A549 (cell line): ENCODE measurements at regions not wholly inside any gene's neighbourhood (a gene's known extent, or its start where the extent isn't known, plus 50 kb on each side); places are given as distances from the start of the nearest gene placed in this dataset.

Experiments
- CHD4 ChIP-seq: fragments of 200-600 bp; sonication (generic); IDR thresholded peaks from 2 replicates; pipeline ENCODE4 v1.6.1; 2016; ENCODE audit warnings: antibody characterized with exemption, mild to moderate bottlenecking, borderline replicate concordance
- HOXA7 ChIP-seq: fragments of 250-450 bp; sonication (Bioruptor Pico); IDR thresholded peaks from 2 replicates; pipeline ENCODE4 v1.5.0; 2020; ENCODE audit warnings: mild to moderate bottlenecking, moderate library complexity
- POLR2AphosphoS2 ChIP-seq: conservative IDR thresholded peaks from 2 replicates; pipeline ENCODE4 v1.6.1; 2012; ENCODE audit warnings: low read length, improper control_type of control experiment, inconsistent platforms
- RAD21 ChIP-seq, 2 experiments: fragments of >200 bp in 1 of 2; sonication (Bioruptor Twin) in 1 of 2; formaldehyde crosslinking in 1 of 2; IDR thresholded peaks in 1 of 2; conservative IDR thresholded peaks in 1 of 2; 2 replicates in 1 of 2; 3 replicates in 1 of 2; pipeline ENCODE4 v1.6.1; 2012 to 2018; ENCODE audit warnings: inconsistent platforms in 1 of 2
- REST ChIP-seq: fragments of 200-600 bp; sonication (generic); IDR thresholded peaks from 2 replicates; pipeline ENCODE4 v1.6.1; 2016; ENCODE audit warnings: antibody characterized with exemption, mild to moderate bottlenecking, moderate library complexity
- RFX5 ChIP-seq: fragments of 450-650 bp; IDR thresholded peaks from 2 replicates; pipeline ENCODE4 v1.7.1; 2014; ENCODE audit warnings: antibody characterized with exemption, mild to moderate bottlenecking, moderate library complexity
- SMC3 ChIP-seq: fragments of >200 bp; sonication (Bioruptor Twin); formaldehyde crosslinking; IDR thresholded peaks from 3 replicates; pipeline ENCODE4 v1.6.1; 2018; ENCODE audit warnings: inconsistent platforms
- ZNF302 ChIP-seq: fragments of 250-450 bp; sonication (Bioruptor Pico); IDR thresholded peaks from 2 replicates; pipeline ENCODE4 v1.9.0; 2021; ENCODE audit warnings: inconsistent platforms, mild to moderate bottlenecking, moderate library complexity
- TF ChIP-seq, protein P1 (sequence below): fragments of >200 bp; sonication (Bioruptor Twin); formaldehyde crosslinking; IDR thresholded peaks from 3 replicates; pipeline ENCODE4 v1.5.1; 2016

DNA sequence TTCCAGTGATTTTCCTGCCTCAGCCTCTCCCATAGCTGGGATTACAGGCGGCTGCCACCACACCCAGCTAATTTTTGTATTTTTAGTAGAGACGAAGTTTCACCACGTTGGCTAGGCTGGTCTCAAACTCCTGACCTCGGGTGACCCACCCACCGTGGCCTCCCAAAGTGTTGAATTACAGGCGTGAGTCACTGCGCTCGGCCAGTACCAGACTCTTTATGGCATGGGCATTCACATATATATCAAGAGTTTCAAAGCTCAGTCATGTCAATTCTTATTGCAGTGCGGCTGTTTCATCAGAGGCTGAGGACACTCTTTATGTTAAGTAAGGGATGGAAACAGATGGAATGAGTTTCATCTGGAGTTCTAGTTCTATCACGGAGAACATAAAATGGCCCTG, 315.2 kb upstream of the CDH6 start:
- TF ChIP-seq, protein P1, sequence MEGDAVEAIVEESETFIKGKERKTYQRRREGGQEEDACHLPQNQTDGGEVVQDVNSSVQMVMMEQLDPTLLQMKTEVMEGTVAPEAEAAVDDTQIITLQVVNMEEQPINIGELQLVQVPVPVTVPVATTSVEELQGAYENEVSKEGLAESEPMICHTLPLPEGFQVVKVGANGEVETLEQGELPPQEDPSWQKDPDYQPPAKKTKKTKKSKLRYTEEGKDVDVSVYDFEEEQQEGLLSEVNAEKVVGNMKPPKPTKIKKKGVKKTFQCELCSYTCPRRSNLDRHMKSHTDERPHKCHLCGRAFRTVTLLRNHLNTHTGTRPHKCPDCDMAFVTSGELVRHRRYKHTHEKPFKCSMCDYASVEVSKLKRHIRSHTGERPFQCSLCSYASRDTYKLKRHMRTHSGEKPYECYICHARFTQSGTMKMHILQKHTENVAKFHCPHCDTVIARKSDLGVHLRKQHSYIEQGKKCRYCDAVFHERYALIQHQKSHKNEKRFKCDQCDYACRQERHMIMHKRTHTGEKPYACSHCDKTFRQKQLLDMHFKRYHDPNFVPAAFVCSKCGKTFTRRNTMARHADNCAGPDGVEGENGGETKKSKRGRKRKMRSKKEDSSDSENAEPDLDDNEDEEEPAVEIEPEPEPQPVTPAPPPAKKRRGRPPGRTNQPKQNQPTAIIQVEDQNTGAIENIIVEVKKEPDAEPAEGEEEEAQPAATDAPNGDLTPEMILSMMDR, result no peak
- TF ChIP-seq RFX5 (no peak), REST (no peak), SMC3 (no peak), RAD21 (conservative IDR thresholded peaks at IDR 0.05 in 1 of 2, IDR thresholded peaks at IDR 0.05 in 1 of 2) (no peak), CHD4 (no peak), POLR2AphosphoS2 (no peak), ZNF302 (CRISPR knock-in tag) (no peak), HOXA7 (no peak)
